Stomach (tissue), 8 donors: ENCODE measurements at regions not wholly inside any gene's neighbourhood (a gene's known extent, or its start where the extent isn't known, plus 50 kb on each side); places are given as distances from the start of the nearest gene placed in this dataset.

Source experiments
- DNase-seq, 2 donors: peaks; one replicate each; pipeline versions ENCODE4 v3.0.0 to v3.0.0-alpha.2; 2013 to 2019
- H3K27ac ChIP-seq, 5 donors: fragments of 200-600 bp in 4 of 5; sonication (generic) in 4 of 5; one replicate each; pipeline ENCODE4 v1.5.1; 2013 to 2019; ENCODE audit warnings: mild to moderate bottlenecking in 1 of 5, moderate library complexity in 1 of 5
- H3K27me3 ChIP-seq, 3 donors: fragments of 200-600 bp; sonication (generic); one replicate each; pipeline ENCODE4 v1.5.1; 2017 to 2019; ENCODE audit warnings: mixed run types in 1 of 3
- H3K36me3 ChIP-seq, 4 donors: fragments of 200-600 bp; sonication (generic); 1 replicate in 3 of 4; 2 replicates in 1 of 4; pipeline ENCODE4 v1.5.1; 2016 to 2019
- H3K4me1 ChIP-seq, 4 donors: fragments of 200-600 bp; sonication (generic); one replicate each; pipeline ENCODE4 v1.5.1; 2016 to 2019
- H3K4me3 ChIP-seq, 4 donors: fragments of 200-600 bp; sonication (generic) in 3 of 4; one replicate each; pipeline ENCODE4 v1.5.1; 2016 to 2019; ENCODE audit warnings: mild to moderate bottlenecking in 1 of 4
- H3K9me3 ChIP-seq, 4 donors: fragments of 200-600 bp; sonication (generic); one replicate each; pipeline ENCODE4 v1.5.1; 2016 to 2019
- CTCF ChIP-seq, 7 experiments: fragments of 450-650 bp in 4 of 7; fragments of 200-600 bp in 3 of 7; sonication (generic) in 3 of 7; IDR thresholded peaks; one replicate each; pipeline ENCODE4 v1.5.1; 2016 to 2019; ENCODE audit warnings: antibody characterized with exemption in 7 of 7, control low read depth in 2 of 7, mild to moderate bottlenecking in 1 of 7
- EP300 ChIP-seq: sonication (generic); formaldehyde crosslinking; IDR thresholded peaks from one replicate; pipeline ENCODE4 v1.6.1; 2017; ENCODE audit warnings: antibody characterized with exemption
- POLR2A ChIP-seq, 4 donors: fragments of 450-650 bp; IDR thresholded peaks; one replicate each; pipeline ENCODE4 v1.6.1; 2016; ENCODE audit warnings: antibody characterized with exemption in 4 of 4, control low read depth in 2 of 4, mild to moderate bottlenecking in 1 of 4, moderate library complexity in 1 of 4
- POLR2AphosphoS5 ChIP-seq, 3 donors: sonication (generic); formaldehyde crosslinking; IDR thresholded peaks; one replicate each; pipeline ENCODE4 v1.6.1; 2016; ENCODE audit warnings: antibody characterized with exemption in 3 of 3
- WGBS, 5 donors: extraction: QIAGEN DNeasy Blood & Tissue Kit in 3 of 5; methylation state at CpG; one replicate each; pipeline versions ENCODE4 v1.1.5 to v1.1.7; 2013 to 2018; 5-methylcytosine and 5-hydroxymethylcytosine counted together
- intact Hi-C: fragments of 100-400 bp; cut with DNase I; formaldehyde crosslinking; loops from one replicate; pipeline ENCODE4 v1.15.1; 2023; ENCODE audit warnings: low total_unique reads
- donor health status: healthy with polysubstance abuse.
- donor health status: Bipolar disorder and iron deficiency.
- donor health status: healthy.

- H3K4me3 ChIP-seq, result no peak overlapping the region
- DNase-seq, result peak in 1 of 2 donors; percentile 43
- no peaks in the 10 kb centered on the region for H3K4me1 ChIP-seq
- TF ChIP-seq POLR2A (IDR thresholded peaks at IDR 0.05) (no peak), CTCF (IDR thresholded peaks at IDR 0.05) (no peak), POLR2AphosphoS5 (IDR thresholded peaks at IDR 0.05) (no peak), EP300 (no peak)
- H3K9me3 ChIP-seq, result no peaks in the 10 kb centered on the region
- H3K27ac ChIP-seq, result no peak overlapping the region
- intact Hi-C loops, result no loop called here
- H3K27me3 ChIP-seq, result peaks cover 0 to 43% (median 3%) of the 10 kb centered on the region in 3 donors
- 60 to 65% (median 64%) methylated on average over 16 of the region's 16 CpGs for WGBS, 5 donors
- H3K36me3 ChIP-seq, result no peaks in the 10 kb centered on the region
Measured at GRCh38 chr2:235300368-235301201, 193.3 kb upstream of the AGAP1 start.

GRCh38 chr2:235301202-235302076 lies 192.4 kb upstream of the AGAP1 start:
- DNase-seq, result no peak
- H3K27ac ChIP-seq, result no peak overlapping the region
- H3K27me3 ChIP-seq, result peaks cover 0 to 49% (median 3%) of the 10 kb centered on the region in 3 donors
- H3K9me3 ChIP-seq, result no peaks in the 10 kb centered on the region
- 64 to 72% (median 68%) methylated on average over 7 of the region's 7 CpGs for WGBS, 5 donors
- intact Hi-C loops, result no loop called here
- no peaks in the 10 kb centered on the region for H3K36me3 ChIP-seq
- TF ChIP-seq POLR2AphosphoS5 (IDR thresholded peaks at IDR 0.05) (no peak), EP300 (no peak), POLR2A (IDR thresholded peaks at IDR 0.05) (no peak), CTCF (IDR thresholded peaks at IDR 0.05) (no peak)
- H3K4me3 ChIP-seq, result no peak overlapping the region
- H3K4me1 ChIP-seq, result no peaks in the 10 kb centered on the region

GRCh38 chr2:235302263-235302662 lies 191.6 kb upstream of the AGAP1 start:
- no peak for DNase-seq
- Histone ChIP-seq H3K27ac (no peak overlapping the region), H3K9me3 (no peaks in the 10 kb centered on the region), H3K36me3 (no peaks in the 10 kb centered on the region), H3K4me1 (no peaks in the 10 kb centered on the region), H3K27me3 (peaks cover 0 to 45% (median 3%) of the 10 kb centered on the region in 3 donors), H3K4me3 (no peak overlapping the region)
- intact Hi-C loops, result no loop called here
- 82 to 94% (median 86%) methylated on average over 9 of the region's 9 CpGs for WGBS, 5 donors
- no peak for TF ChIP-seq POLR2AphosphoS5 (IDR thresholded peaks at IDR 0.05)
- no peak for TF ChIP-seq POLR2A (IDR thresholded peaks at IDR 0.05)
- no peak for TF ChIP-seq CTCF (IDR thresholded peaks at IDR 0.05)
- TF ChIP-seq EP300, result no peak

GRCh38 chr2:235303499-235304291 lies 190.1 kb upstream of the AGAP1 start:
- H3K4me3 ChIP-seq, result no peak overlapping the region
- intact Hi-C loops, result no loop called here
- no peak overlapping the region for H3K27ac ChIP-seq
- H3K4me1 ChIP-seq, result no peaks in the 10 kb centered on the region
- H3K9me3 ChIP-seq, result no peaks in the 10 kb centered on the region
- no peak for DNase-seq
- no peaks in the 10 kb centered on the region for H3K36me3 ChIP-seq
- no peak for TF ChIP-seq POLR2AphosphoS5 (IDR thresholded peaks at IDR 0.05)
- no peak for TF ChIP-seq CTCF (IDR thresholded peaks at IDR 0.05)
- TF ChIP-seq EP300, result no peak
- no peak for TF ChIP-seq POLR2A (IDR thresholded peaks at IDR 0.05)
- WGBS, 5 donors, result 77 to 82% (median 80%) methylated on average over 18 of the region's 18 CpGs
- H3K27me3 ChIP-seq, result peaks cover 0 to 45% (median 3%) of the 10 kb centered on the region in 3 donors
